Heart left ventricle (tissue), 16 donors: ENCODE measurements at regions not wholly inside any gene's neighbourhood (a gene's known extent, or its start where the extent isn't known, plus 50 kb on each side); places are given as distances from the start of the nearest gene placed in this dataset.

Experiments used
- ATAC-seq, 4 donors: fragments of 200-7000 bp; cut with Tn5 transposase; one replicate each; pipeline ENCODE4 v1.9.1; 2020 to 2022; ENCODE audit warnings: moderate library complexity in 4 of 4, mild to moderate bottlenecking in 3 of 4, moderate number of reproducible peaks in 1 of 4
- DNase-seq, 5 donors: peaks; one replicate each; pipeline ENCODE4 v3.0.0-alpha.2; 2020
- H3K27ac ChIP-seq, 12 donors: fragments of 200-600 bp; sonication (generic) in 4 of 12; one replicate each; pipeline versions ENCODE4 v1.5.0 to v1.8.0; 2016 to 2022; ENCODE audit warnings: mild to moderate bottlenecking in 2 of 12
- H3K27me3 ChIP-seq, 9 donors: fragments of 200-600 bp; sonication (generic) in 2 of 9; one replicate each; pipeline versions ENCODE4 v1.5.1 to v1.8.0; 2016 to 2022; ENCODE audit warnings: mild to moderate bottlenecking in 3 of 9
- H3K36me3 ChIP-seq, 9 donors: fragments of 200-600 bp; sonication (generic) in 2 of 9; one replicate each; pipeline versions ENCODE4 v1.5.0 to v1.8.0; 2018 to 2022; ENCODE audit warnings: mild to moderate bottlenecking in 2 of 9
- H3K4me1 ChIP-seq, 12 donors: fragments of 200-600 bp; sonication (generic) in 4 of 12; one replicate each; pipeline versions ENCODE4 v1.5.0 to v1.8.0; 2016 to 2022; ENCODE audit warnings: mild to moderate bottlenecking in 3 of 12
- H3K4me3 ChIP-seq, 12 donors: fragments of 200-600 bp; sonication (generic) in 4 of 12; one replicate each; pipeline versions ENCODE4 v1.5.0 to v1.8.0; 2017 to 2022; ENCODE audit warnings: mild to moderate bottlenecking in 9 of 12, moderate library complexity in 4 of 12
- H3K9me3 ChIP-seq, 12 donors: fragments of 200-600 bp; sonication (generic) in 4 of 12; one replicate each; pipeline versions ENCODE4 v1.5.0 to v1.8.0; 2016 to 2022; ENCODE audit warnings: mild to moderate bottlenecking in 1 of 12
- CTCF ChIP-seq, 12 donors: fragments of 200-600 bp; sonication (generic) in 4 of 12; IDR thresholded peaks; one replicate each; pipeline versions ENCODE4 v1.5.0 to v1.8.0; 2018 to 2022; ENCODE audit warnings: antibody characterized with exemption in 12 of 12, mild to moderate bottlenecking in 5 of 12
- POLR2A ChIP-seq, 2 donors: fragments of 450-650 bp; IDR thresholded peaks; one replicate each; pipeline ENCODE4 v1.6.1; 2017; ENCODE audit warnings: antibody characterized with exemption in 2 of 2, mild to moderate bottlenecking in 2 of 2, moderate library complexity in 2 of 2
- WGBS, 4 donors: extraction: QIAGEN DNeasy Blood & Tissue Kit in 2 of 4; methylation state at CpG; one replicate each; pipeline versions ENCODE4 v1.1.5 to v1.1.7; 2013 to 2018; 5-methylcytosine and 5-hydroxymethylcytosine counted together
- intact Hi-C, 10 donors: fragments of 100-400 bp; cut with DNase I; formaldehyde crosslinking; loops; one replicate each; pipeline versions ENCODE4 v1.11.1 to v1.14.2; 2022
- donor health status: ischemic (EF 13 %, LVEDD 7.1; RV severe dilation, severe dysfunction).
- donor health status: healthy with polysubstance abuse.
- donor health status: DM: no; HTN: yes; CAD: no.
- donor health status: DM: no; HTN: no; CAD: no.
- donor health status: ischemic (EF 25% LVEDD 6.9; RV normal size, moderate dysfunction).
- donor health status: ischemic (EF 25% LVEDD 5.7; RV mildly dilated, moderate dysfunction).
- donor health status: healthy.
- donor health status: DM: yes; HTN: yes; CAD: no.
- donor health status: ischemic (EF 35%, LVEDD 5.7; RV mildly dilated, moderate dysfunction).
- donor health status: nonischemic (EF 11% LVEDD 7.7; RV severe dilation, severe dysfunction).
- donor health status: DM: yes; HTN: yes; CAD: no.
- donor health status: PGD.
- donor health status: ischemic (EF 29% LVEDD 5.4; RV normal size, mild dysfunction).
- donor health status: nonischemic (EF 23%, LVEDD 6.1; RV moderate dilation, normal function).

DNA sequence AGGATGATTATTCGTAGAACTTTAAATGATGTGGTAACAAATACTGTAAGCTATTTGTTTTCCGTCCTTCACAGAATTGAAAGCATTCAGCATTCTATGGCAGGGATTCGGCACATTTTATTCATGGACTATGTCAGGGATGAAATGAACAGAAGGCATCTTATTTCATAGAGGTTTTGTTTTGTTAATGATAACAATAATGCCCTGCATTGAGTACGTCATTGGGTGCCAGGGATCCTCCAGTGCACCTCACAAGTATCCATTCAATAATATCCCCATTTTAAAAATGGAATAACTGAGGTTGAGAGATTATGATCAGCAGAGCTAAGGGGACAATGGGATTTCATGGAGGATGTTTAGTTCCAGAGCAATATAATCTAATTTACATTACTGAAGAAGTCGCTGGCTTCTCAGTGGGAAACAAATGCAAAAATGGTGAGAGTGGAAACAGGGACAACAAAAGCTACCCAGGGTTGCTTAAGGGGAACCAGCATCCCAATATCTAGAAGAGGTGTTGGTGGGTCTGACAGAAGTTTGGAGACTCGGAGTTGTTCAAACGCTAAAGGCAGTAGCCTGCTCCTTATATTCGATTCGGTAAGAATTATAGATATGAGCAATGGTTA, 985.7 kb upstream of the WWC1 start:
- TF ChIP-seq POLR2A (IDR thresholded peaks at IDR 0.05), result no peak
- no peak for TF ChIP-seq CTCF (IDR thresholded peaks at IDR 0.05)
- intact Hi-C loops, result no loop called here
- DNase-seq (no peak), ATAC-seq (no peak)
- no peak overlapping the region for H3K4me3 ChIP-seq
- WGBS, 4 donors, result 61 to 73% (median 68%) methylated on average over 9 of the region's 9 CpGs
- no peaks in the 10 kb centered on the region for H3K27me3 ChIP-seq
- H3K36me3 ChIP-seq, result no peaks in the 10 kb centered on the region
- H3K4me1 ChIP-seq, result peaks cover 0 to 12% (median 0%) of the 10 kb centered on the region in 12 donors
- no peaks in the 10 kb centered on the region for H3K9me3 ChIP-seq
- H3K27ac ChIP-seq, result peak overlapping the region in 1 of 12 donors; percentile 8

DNA sequence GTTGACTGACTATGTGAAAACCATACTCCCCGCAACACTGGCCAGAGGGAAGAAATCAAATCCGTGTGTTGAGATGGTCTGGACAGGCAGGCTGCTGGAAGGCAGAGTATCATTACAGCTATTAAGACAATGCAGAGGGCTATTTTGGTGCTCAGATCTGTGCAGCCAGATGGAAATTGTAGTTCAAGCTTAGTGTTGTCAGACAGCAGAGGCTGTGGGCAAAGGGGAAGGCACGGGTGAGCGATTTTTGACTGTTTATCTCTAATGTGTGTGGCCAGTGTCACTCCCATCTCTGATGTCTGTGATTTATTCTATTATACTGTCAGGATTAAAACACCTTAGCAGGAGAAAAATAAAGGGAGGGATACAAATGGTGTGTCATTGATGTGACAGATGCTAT, 984.4 kb upstream of the WWC1 start:
- Histone ChIP-seq H3K27me3 (no peaks in the 10 kb centered on the region), H3K9me3 (no peaks in the 10 kb centered on the region), H3K4me1 (peaks cover 0 to 12% (median 0%) of the 10 kb centered on the region in 12 donors), H3K36me3 (no peaks in the 10 kb centered on the region), H3K27ac (no peak overlapping the region), H3K4me3 (no peak overlapping the region)
- WGBS, 4 donors, result 64 to 76% (median 69%) methylated on average over 4 of the region's 4 CpGs
- peak in 1 of 4 donors; percentile 31 for ATAC-seq
- DNase-seq, result no peak
- intact Hi-C loops, result no loop called here
- TF ChIP-seq POLR2A (IDR thresholded peaks at IDR 0.05) (no peak), CTCF (IDR thresholded peaks at IDR 0.05) (no peak)

GRCh38 chr5:167308466-167308865, 983.0 kb upstream of the WWC1 start:
- Histone ChIP-seq H3K27me3 (no peaks in the 10 kb centered on the region), H3K4me1 (peaks cover 0 to 12% (median 0%) of the 10 kb centered on the region in 12 donors), H3K4me3 (no peak overlapping the region), H3K36me3 (no peaks in the 10 kb centered on the region), H3K27ac (no peak overlapping the region), H3K9me3 (no peaks in the 10 kb centered on the region)
- ATAC-seq (no peak), DNase-seq (no peak)
- WGBS, 4 donors, result 60 to 74% (median 64%) methylated on average over 5 of the region's 5 CpGs
- TF ChIP-seq POLR2A (IDR thresholded peaks at IDR 0.05) (no peak), CTCF (IDR thresholded peaks at IDR 0.05) (no peak)
- intact Hi-C loops, result no loop called here

DNA sequence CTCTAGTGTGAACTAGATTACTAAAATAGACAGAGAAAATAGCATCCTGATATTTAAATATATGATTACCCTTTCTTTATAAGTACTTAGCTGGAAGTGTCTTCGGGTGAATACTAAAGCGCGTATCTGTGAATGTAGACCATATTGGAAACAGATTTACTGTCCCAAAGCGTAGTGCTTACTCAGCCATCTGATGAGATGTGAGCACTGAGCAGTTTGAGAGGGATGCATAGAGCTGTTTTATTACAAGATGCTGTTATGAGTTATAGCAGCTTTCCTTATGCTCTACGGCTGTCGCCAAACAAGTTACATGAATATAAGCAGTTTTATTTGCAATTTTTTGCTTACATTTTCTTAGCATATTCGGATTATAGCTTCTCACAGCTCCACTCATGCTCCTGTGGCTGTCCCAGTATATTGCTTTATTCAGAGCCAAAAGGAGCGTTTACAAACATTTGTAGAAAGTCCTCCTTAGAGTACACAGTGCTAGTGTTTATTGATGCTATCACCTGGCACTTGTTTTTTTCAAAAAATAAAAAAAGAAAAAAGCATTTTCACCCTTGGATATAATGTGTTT, 981.4 kb upstream of the WWC1 start:
- no peak overlapping the region for H3K4me3 ChIP-seq
- no peak for TF ChIP-seq CTCF (IDR thresholded peaks at IDR 0.05)
- no peak for DNase-seq
- no peaks in the 10 kb centered on the region for H3K9me3 ChIP-seq
- 86 to 89% (median 89%) methylated on average over 8 of the region's 8 CpGs for WGBS, 4 donors
- no peak overlapping the region for H3K27ac ChIP-seq
- H3K4me1 ChIP-seq, result peaks cover 0 to 2% (median 0%) of the 10 kb centered on the region in 12 donors
- no peaks in the 10 kb centered on the region for H3K27me3 ChIP-seq
- ATAC-seq, result no peak
- intact Hi-C loops, result no loop called here
- H3K36me3 ChIP-seq, result no peaks in the 10 kb centered on the region
